ENCODE measurements at regions not wholly inside any gene's neighbourhood (a gene's known extent, or its start where the extent isn't known, plus 50 kb on each side); places are given as distances from the start of the nearest gene placed in this dataset.

GRCh38 chr2:194363878-194364277 lies 1293.1 kb upstream of the SLC39A10 start:
- TF ChIP-seq, protein P1, sequence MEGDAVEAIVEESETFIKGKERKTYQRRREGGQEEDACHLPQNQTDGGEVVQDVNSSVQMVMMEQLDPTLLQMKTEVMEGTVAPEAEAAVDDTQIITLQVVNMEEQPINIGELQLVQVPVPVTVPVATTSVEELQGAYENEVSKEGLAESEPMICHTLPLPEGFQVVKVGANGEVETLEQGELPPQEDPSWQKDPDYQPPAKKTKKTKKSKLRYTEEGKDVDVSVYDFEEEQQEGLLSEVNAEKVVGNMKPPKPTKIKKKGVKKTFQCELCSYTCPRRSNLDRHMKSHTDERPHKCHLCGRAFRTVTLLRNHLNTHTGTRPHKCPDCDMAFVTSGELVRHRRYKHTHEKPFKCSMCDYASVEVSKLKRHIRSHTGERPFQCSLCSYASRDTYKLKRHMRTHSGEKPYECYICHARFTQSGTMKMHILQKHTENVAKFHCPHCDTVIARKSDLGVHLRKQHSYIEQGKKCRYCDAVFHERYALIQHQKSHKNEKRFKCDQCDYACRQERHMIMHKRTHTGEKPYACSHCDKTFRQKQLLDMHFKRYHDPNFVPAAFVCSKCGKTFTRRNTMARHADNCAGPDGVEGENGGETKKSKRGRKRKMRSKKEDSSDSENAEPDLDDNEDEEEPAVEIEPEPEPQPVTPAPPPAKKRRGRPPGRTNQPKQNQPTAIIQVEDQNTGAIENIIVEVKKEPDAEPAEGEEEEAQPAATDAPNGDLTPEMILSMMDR (IDR thresholded peaks at IDR 0.05) = no peak
- TF ChIP-seq POLR2A (IDR thresholded peaks at IDR 0.05) (no peak), EP300 (IDR thresholded peaks at IDR 0.05) (no peak), POLR2AphosphoS5 (IDR thresholded peaks at IDR 0.05) (no peak)

Measured in sigmoid colon (tissue), 4 donors.